GM19455 (cell line): ENCODE measurements at regions not wholly inside any gene's neighbourhood (a gene's known extent, or its start where the extent isn't known, plus 50 kb on each side); places are given as distances from the start of the nearest gene placed in this dataset.

Experiments
- ATAC-seq: cut with Tn5 transposase; IDR thresholded peaks from one replicate; pipeline ENCODE4 v1.9.1; 2021; ENCODE audit not compliant: unreplicated experiment

GRCh38 chr5:155947394-155948062, 379.4 kb upstream of the SGCD start:
- no peak for ATAC-seq

- no peak for ATAC-seq
These were observed 378.4 kb upstream of the SGCD start for GRCh38 chr5:155948576-155948975.

- no peak for ATAC-seq
These were observed 374.4 kb upstream of the SGCD start for GRCh38 chr5:155952486-155953089.

- ATAC-seq: no peak
These were observed 373.6 kb upstream of the SGCD start for GRCh38 chr5:155953335-155953734.

- no peak for ATAC-seq
These were observed 372.1 kb upstream of the SGCD start for GRCh38 chr5:155954701-155955445.

GRCh38 chr5:155957884-155958283, 369.1 kb upstream of the SGCD start:
- ATAC-seq: no peak

GRCh38 chr5:155959082-155959481, 367.9 kb upstream of the SGCD start:
- ATAC-seq: no peak

GRCh38 chr5:155960177-155960576, 366.8 kb upstream of the SGCD start:
- ATAC-seq: no peak

- no peak for ATAC-seq
These were observed 357.4 kb upstream of the SGCD start for GRCh38 chr5:155969537-155969936.

- ATAC-seq: no peak
These were observed 352.6 kb upstream of the SGCD start for GRCh38 chr5:155974369-155974768.

- no peak for ATAC-seq
These were observed 348.1 kb upstream of the SGCD start for GRCh38 chr5:155978850-155979249.

- no peak for ATAC-seq
These were observed 344.6 kb upstream of the SGCD start for GRCh38 chr5:155982354-155982753.

- ATAC-seq: no peak
These were observed 343.0 kb upstream of the SGCD start for GRCh38 chr5:155983954-155984353.

GRCh38 chr5:155987265-155987810, 339.6 kb upstream of the SGCD start:
- no peak for ATAC-seq

- ATAC-seq: no peak
These were observed 337.1 kb upstream of the SGCD start for GRCh38 chr5:155989879-155990278.

- ATAC-seq: no peak
These were observed 330.8 kb upstream of the SGCD start for GRCh38 chr5:155996123-155996522.

- ATAC-seq: no peak
These were observed 328.7 kb upstream of the SGCD start for GRCh38 chr5:155998257-155998656.

GRCh38 chr5:156000115-156000514, 326.8 kb upstream of the SGCD start:
- ATAC-seq: no peak

- ATAC-seq: no peak
These were observed 322.2 kb upstream of the SGCD start for GRCh38 chr5:156004754-156005153.

GRCh38 chr5:156006026-156006647, 320.8 kb upstream of the SGCD start:
- ATAC-seq: no peak

- no peak for ATAC-seq
These were observed 318.1 kb upstream of the SGCD start for GRCh38 chr5:156008844-156009243.

GRCh38 chr5:156009583-156009982, 317.4 kb upstream of the SGCD start:
- no peak for ATAC-seq
